ENCODE measurements at regions not wholly inside any gene's neighbourhood (a gene's known extent, or its start where the extent isn't known, plus 50 kb on each side); places are given as distances from the start of the nearest gene placed in this dataset.

- DNase-seq (no peak), ATAC-seq (no peak)
- H3K36me3 ChIP-seq (ENCODE audit: low read depth): no peaks in the 10 kb centered on the region
- H3K4me1 ChIP-seq (ENCODE audit: low read depth): no peaks in the 10 kb centered on the region
- intact Hi-C loops (cut with DNase I, micrococcal nuclease): no loop called here
- H3K4me3 ChIP-seq: no peak overlapping the region
- no peaks in the 10 kb centered on the region for H3K9me3 ChIP-seq
- no peak for TF ChIP-seq CTCF (IDR thresholded peaks at IDR 0.05)
Measured at GRCh38 chrX:63514569-63515080, 163.5 kb upstream of the SPIN4 start.

- no peak for TF ChIP-seq CTCF (IDR thresholded peaks at IDR 0.05)
- Histone ChIP-seq H3K36me3 (ENCODE audit: low read depth) (no peaks in the 10 kb centered on the region), H3K4me1 (ENCODE audit: low read depth) (no peaks in the 10 kb centered on the region), H3K9me3 (no peaks in the 10 kb centered on the region), H3K4me3 (no peak overlapping the region)
- DNase-seq (peak in 1 of 3 donors; percentile 1), ATAC-seq (no peak)
- intact Hi-C loops (cut with DNase I, micrococcal nuclease): no loop called here
Measured at GRCh38 chrX:63513825-63514568, 162.9 kb upstream of the SPIN4 start.

- DNase-seq: no peak
- no peak for ATAC-seq
- no peak for TF ChIP-seq CTCF (IDR thresholded peaks at IDR 0.05)
- Histone ChIP-seq H3K4me1 (ENCODE audit: low read depth) (no peaks in the 10 kb centered on the region), H3K9me3 (no peaks in the 10 kb centered on the region), H3K36me3 (ENCODE audit: low read depth) (no peaks in the 10 kb centered on the region), H3K4me3 (no peak overlapping the region)
- intact Hi-C loops (cut with DNase I, micrococcal nuclease): no loop called here
Measured at GRCh38 chrX:63511361-63511760, 160.2 kb upstream of the SPIN4 start.

GRCh38 chrX:63508668-63509067, 157.5 kb upstream of the SPIN4 start:
- H3K36me3 ChIP-seq (ENCODE audit: low read depth): no peaks in the 10 kb centered on the region
- TF ChIP-seq CTCF (IDR thresholded peaks at IDR 0.05): no peak
- no peak for DNase-seq
- H3K4me1 ChIP-seq (ENCODE audit: low read depth): no peaks in the 10 kb centered on the region
- ATAC-seq: no peak
- no peaks in the 10 kb centered on the region for H3K9me3 ChIP-seq
- intact Hi-C loops (cut with DNase I, micrococcal nuclease): no loop called here
- no peak overlapping the region for H3K4me3 ChIP-seq

- no peaks in the 10 kb centered on the region for H3K9me3 ChIP-seq
- DNase-seq: no peak
- TF ChIP-seq CTCF (IDR thresholded peaks at IDR 0.05): no peak
- H3K4me1 ChIP-seq (ENCODE audit: low read depth): no peaks in the 10 kb centered on the region
- no peak for ATAC-seq
- H3K4me3 ChIP-seq: no peak overlapping the region
- no peaks in the 10 kb centered on the region for H3K36me3 ChIP-seq (ENCODE audit: low read depth)
- intact Hi-C loops (cut with DNase I, micrococcal nuclease): no loop called here
Measured at GRCh38 chrX:63506320-63506719, 155.2 kb upstream of the SPIN4 start.
